Dermis blood vessel endothelial cell (primary cell): ENCODE measurements at regions not wholly inside any gene's neighbourhood (a gene's known extent, or its start where the extent isn't known, plus 50 kb on each side); places are given as distances from the start of the nearest gene placed in this dataset.

Experiments used
- DNase-seq: peaks from one replicate; pipeline ENCODE4 v3.0.0; 2010

GRCh38 chr3:14318646-14319045 is 83.8 kb upstream of the SLC6A6 start:
- no peak for DNase-seq

GRCh38 chr3:14319654-14320182 is 82.7 kb upstream of the SLC6A6 start:
- peak; percentile 86 for DNase-seq

- no peak for DNase-seq
Measured at GRCh38 chr3:14320219-14320618, 82.2 kb upstream of the SLC6A6 start.

GRCh38 chr3:14322001-14322400 is 80.4 kb upstream of the SLC6A6 start:
- DNase-seq, result no peak

GRCh38 chr3:14322667-14323295 is 79.6 kb upstream of the SLC6A6 start:
- no peak for DNase-seq

- DNase-seq, result peak; percentile 17
Measured at GRCh38 chr3:14323401-14324223, 78.8 kb upstream of the SLC6A6 start.

GRCh38 chr3:14324224-14324944 is 78.0 kb upstream of the SLC6A6 start:
- no peak for DNase-seq

- no peak for DNase-seq
Measured at GRCh38 chr3:14328422-14328821, 74.0 kb upstream of the SLC6A6 start.

GRCh38 chr3:14329116-14329830 is 73.1 kb upstream of the SLC6A6 start:
- DNase-seq, result peak; percentile 86

- no peak for DNase-seq
Measured at GRCh38 chr3:14329842-14330241, 72.6 kb upstream of the SLC6A6 start.

GRCh38 chr3:14330508-14330907 is 71.9 kb upstream of the SLC6A6 start:
- no peak for DNase-seq

- DNase-seq, result no peak
Measured at GRCh38 chr3:14331251-14331650, 71.2 kb upstream of the SLC6A6 start.

GRCh38 chr3:14332392-14332791 is 70.0 kb upstream of the SLC6A6 start:
- DNase-seq, result no peak

GRCh38 chr3:14333215-14333614 is 69.2 kb upstream of the SLC6A6 start:
- DNase-seq, result no peak

GRCh38 chr3:14333621-14334020 is 68.8 kb upstream of the SLC6A6 start:
- DNase-seq, result no peak

- no peak for DNase-seq
Measured at GRCh38 chr3:14334136-14334535, 68.3 kb upstream of the SLC6A6 start.

- no peak for DNase-seq
Measured at GRCh38 chr3:14334936-14335335, 67.5 kb upstream of the SLC6A6 start.

GRCh38 chr3:14335774-14336748 is 66.3 kb upstream of the SLC6A6 start:
- no peak for DNase-seq

- DNase-seq, result no peak
Measured at GRCh38 chr3:14336749-14337598, 65.4 kb upstream of the SLC6A6 start.

GRCh38 chr3:14337828-14338227 is 64.6 kb upstream of the SLC6A6 start:
- DNase-seq, result no peak
